ENCODE measurements at regions not wholly inside any gene's neighbourhood (a gene's known extent, or its start where the extent isn't known, plus 50 kb on each side); places are given as distances from the start of the nearest gene placed in this dataset.

GRCh38 chr18:73638709-73639108, 508.9 kb downstream of the FBXO15 start:
- no peak for DNase-seq (ENCODE audit: low spot score)

GRCh38 chr18:73636355-73636754, 511.3 kb downstream of the FBXO15 start:
- DNase-seq (ENCODE audit: low spot score) = no peak

GRCh38 chr18:73626859-73627258, 520.8 kb downstream of the FBXO15 start:
- peak; percentile 46 for DNase-seq (ENCODE audit: low spot score)

GRCh38 chr18:73626221-73626620, 521.4 kb downstream of the FBXO15 start:
- no peak for DNase-seq (ENCODE audit: low spot score)

GRCh38 chr18:73621091-73621490, 526.5 kb downstream of the FBXO15 start:
- no peak for DNase-seq (ENCODE audit: low spot score)

- DNase-seq (ENCODE audit: low spot score) = no peak
Observed at GRCh38 chr18:73617981-73618380, 529.7 kb downstream of the FBXO15 start.

GRCh38 chr18:73615506-73615905, 532.1 kb downstream of the FBXO15 start:
- DNase-seq (ENCODE audit: low spot score) = no peak

GRCh38 chr18:73614812-73615211, 532.8 kb downstream of the FBXO15 start:
- peak; percentile 39 for DNase-seq (ENCODE audit: low spot score)

DNA sequence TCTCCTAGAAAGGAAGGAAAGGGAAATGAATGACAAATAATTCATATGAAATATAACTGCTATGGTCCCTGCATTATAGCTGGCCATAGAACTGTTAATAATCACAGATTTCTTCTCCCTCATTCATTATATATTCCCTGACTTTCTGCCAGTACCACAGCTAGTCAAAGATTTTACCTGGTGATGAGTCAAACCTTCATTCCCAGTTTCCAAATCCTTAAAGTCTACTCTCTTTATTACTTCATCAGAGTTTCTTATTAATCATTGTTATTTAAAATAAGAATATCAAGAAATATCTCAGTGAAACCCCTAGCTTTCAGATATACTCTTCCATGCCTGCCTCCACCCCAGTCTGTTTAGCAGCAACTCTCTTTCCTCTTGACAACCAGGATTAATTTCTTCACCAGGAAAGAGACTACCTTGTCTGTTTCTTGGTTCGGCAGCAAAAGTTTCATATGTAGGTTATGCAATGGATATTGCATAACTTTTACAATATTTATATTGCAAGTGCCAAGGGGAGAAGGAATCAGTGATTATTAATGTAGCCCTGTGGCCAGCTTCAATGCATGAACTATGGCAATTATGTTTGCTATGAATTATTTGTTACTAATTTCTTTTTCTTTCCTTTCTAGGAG, 533.8 kb downstream of the FBXO15 start:
- DNase-seq (ENCODE audit: low spot score) = no peak

DNA sequence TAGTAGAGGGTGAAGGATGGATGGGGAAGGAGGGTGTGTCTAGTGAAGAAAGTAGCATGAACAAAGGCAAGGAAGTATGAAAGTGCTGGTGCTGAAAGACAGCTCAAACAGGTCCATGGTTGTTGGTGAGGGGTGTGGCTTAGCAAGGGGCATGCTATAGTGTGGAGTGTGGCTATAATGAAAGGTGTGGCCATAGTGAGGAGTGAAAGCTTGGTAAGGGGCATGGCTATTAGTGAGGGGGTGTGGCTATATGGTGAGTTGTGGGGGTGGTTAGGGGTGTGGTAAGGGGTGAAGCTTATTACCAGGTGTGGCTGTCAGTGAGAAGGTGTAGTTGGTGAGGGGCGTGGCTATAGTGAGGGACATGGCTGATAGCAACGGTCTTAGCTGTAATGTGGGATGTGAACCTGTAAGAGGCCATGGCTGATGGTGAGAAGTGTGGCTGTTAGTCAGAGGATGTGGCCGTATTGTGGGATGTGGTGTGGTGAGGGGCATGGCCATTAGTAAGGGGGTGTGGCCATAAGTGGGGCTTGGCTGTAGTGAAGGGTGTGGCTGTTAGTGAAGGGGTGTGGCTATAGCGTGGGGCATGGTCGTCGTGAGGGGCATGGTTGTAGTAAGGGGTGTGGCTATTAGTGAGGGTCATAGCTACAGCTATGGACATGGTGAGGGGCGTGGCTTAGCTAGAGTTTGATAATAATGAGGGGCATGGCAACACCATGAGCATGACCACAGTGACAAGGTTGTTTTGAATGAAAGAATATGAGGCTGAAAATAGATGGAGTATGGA, 549.6 kb downstream of the FBXO15 start:
- no peak for DNase-seq (ENCODE audit: low spot score)

- DNase-seq (ENCODE audit: low spot score) = no peak
Observed at GRCh38 chr18:73594749-73595148, 552.9 kb downstream of the FBXO15 start.

DNA sequence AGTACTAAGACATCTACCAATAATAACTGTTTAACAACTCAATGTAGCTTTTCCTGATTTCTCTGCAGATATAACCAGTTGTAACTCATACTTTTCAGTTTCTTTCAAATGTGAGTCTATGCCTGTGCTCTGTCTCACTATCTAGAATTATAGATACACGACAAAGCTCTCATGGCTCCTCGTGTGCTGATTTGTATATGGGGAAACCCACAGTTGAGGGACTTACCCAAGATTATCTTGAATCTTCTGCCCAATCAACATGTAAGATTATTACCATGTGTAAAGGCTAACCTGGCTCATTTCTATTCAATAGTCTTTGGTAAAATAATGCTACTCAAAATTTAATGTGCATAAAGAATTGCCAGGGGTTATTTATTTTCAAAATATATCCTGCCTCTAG, 554.4 kb downstream of the FBXO15 start:
- DNase-seq (ENCODE audit: low spot score) = no peak

- no peak for DNase-seq (ENCODE audit: low spot score)
Observed at GRCh38 chr18:73590950-73591349, 556.7 kb downstream of the FBXO15 start.

DNA sequence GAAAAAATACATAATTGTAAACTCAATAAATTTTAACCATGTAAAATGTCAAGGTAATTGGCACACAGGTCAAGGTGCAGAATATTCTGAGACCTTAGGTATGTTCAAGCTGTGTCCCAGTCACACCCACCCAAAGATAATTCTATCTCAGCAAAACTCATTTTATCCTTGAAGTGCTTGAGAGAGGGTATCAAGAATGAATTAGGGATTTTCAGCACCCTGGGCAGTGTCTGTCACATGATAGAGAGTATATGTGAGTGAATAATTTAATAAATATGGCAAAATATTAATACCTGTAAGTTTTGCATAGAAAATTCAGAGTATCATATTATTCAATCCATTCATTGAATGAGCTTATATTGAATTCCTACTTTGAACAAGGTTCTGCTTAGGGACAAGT, 567.9 kb downstream of the FBXO15 start:
- DNase-seq (ENCODE audit: low spot score) = no peak

GRCh38 chr18:73577365-73577764, 570.3 kb downstream of the FBXO15 start:
- DNase-seq (ENCODE audit: low spot score) = no peak

GRCh38 chr18:73563901-73564472, 583.6 kb downstream of the FBXO15 start:
- DNase-seq (ENCODE audit: low spot score) = peak; percentile 99

GRCh38 chr18:73563345-73563744, 584.3 kb downstream of the FBXO15 start:
- peak; percentile 50 for DNase-seq (ENCODE audit: low spot score)

- no peak for DNase-seq (ENCODE audit: low spot score)
Observed at GRCh38 chr18:73556904-73557303, 590.7 kb downstream of the FBXO15 start.

DNA sequence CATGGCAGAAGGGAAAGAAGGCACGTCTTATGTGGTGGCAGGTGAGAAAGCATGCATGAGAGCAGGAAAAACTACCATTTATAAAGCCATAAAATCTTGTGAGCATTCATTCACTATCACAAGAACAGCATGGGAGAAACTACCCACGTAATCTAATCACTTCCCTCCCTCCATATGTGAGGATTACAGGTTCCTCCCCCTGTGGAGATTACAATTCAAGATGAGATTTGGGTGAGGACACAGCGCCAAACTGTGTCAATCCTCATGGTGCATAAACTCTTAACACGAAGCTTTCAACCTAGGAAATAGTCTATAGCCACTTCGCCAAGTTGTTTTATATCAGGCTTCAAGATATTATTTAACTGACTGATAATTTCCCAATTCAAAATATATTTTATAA, 595.5 kb downstream of the FBXO15 start:
- no peak for DNase-seq (ENCODE audit: low spot score)

- no peak for DNase-seq (ENCODE audit: low spot score)
Observed at GRCh38 chr18:73551211-73551610, 596.4 kb downstream of the FBXO15 start.

DNA sequence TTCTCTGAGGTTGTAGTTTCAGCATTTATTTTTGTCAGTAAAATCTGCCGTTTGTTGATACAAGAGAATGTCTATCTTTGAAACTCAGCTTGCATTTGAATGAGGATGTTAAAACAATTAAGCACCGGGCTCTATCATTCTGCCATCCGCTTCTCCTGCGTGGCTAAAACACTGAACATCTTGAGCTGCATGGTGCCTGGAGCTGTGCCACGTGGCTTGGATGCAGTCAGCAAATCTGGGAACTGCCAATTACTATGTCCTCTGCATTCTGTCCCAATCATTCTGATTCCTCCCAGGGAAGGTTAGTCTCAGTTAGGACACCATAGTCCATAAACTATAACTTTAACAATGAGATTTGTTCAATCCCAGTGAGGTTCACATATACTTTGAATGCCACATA, 598.4 kb downstream of the FBXO15 start:
- no peak for DNase-seq (ENCODE audit: low spot score)

GRCh38 chr18:73545472-73545871, 602.2 kb downstream of the FBXO15 start:
- DNase-seq (ENCODE audit: low spot score) = no peak

- DNase-seq (ENCODE audit: low spot score) = no peak
Observed at GRCh38 chr18:73544617-73545016, 603.0 kb downstream of the FBXO15 start.

All from kidney capillary endothelial cell (primary cell).